ENCODE measurements at regions not wholly inside any gene's neighbourhood (a gene's known extent, or its start where the extent isn't known, plus 50 kb on each side); places are given as distances from the start of the nearest gene placed in this dataset.

DNA sequence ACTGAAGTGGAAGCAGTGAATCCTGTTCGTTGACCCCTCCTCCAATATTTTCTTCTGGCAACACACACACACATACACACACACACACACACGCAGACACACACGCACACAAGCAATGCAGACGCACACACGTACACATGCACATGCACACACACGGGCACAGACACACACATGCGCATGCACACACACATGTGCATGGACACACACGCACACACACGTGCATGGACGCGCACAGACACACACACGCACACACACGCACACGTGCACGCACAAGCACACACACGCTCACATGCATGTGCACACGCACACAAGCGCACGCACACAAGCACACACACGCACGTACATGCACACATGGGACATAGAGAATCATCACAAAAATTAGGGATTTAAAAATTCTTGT, 488.2 kb upstream of the TPK1 start:
- no peak for TF ChIP-seq RAD21 (IDR thresholded peaks at IDR 0.05; ENCODE audit: low read depth)
- TF ChIP-seq YY1 (IDR thresholded peaks at IDR 0.05; ENCODE audit: low read depth): no peak
- TF ChIP-seq ZBTB7A (IDR thresholded peaks at IDR 0.05; ENCODE audit: low read depth): no peak
- no peak for TF ChIP-seq EP300 (IDR thresholded peaks at IDR 0.05; ENCODE audit: borderline replicate concordance)
- TF ChIP-seq, protein P1, sequence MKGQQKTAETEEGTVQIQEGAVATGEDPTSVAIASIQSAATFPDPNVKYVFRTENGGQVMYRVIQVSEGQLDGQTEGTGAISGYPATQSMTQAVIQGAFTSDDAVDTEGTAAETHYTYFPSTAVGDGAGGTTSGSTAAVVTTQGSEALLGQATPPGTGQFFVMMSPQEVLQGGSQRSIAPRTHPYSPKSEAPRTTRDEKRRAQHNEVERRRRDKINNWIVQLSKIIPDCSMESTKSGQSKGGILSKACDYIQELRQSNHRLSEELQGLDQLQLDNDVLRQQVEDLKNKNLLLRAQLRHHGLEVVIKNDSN (IDR thresholded peaks at IDR 0.05): no peak
- TF ChIP-seq NFIC (IDR thresholded peaks at IDR 0.05): no peak
- no peak for TF ChIP-seq EGR1 (IDR thresholded peaks at IDR 0.05)
- TF ChIP-seq, protein P2, sequence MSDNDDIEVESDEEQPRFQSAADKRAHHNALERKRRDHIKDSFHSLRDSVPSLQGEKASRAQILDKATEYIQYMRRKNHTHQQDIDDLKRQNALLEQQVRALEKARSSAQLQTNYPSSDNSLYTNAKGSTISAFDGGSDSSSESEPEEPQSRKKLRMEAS (IDR thresholded peaks at IDR 0.05): no peak
- no peak for TF ChIP-seq CEBPB (IDR thresholded peaks at IDR 0.05)
- no peak for TF ChIP-seq TEAD4 (IDR thresholded peaks at IDR 0.05)
- TF ChIP-seq, protein P3, sequence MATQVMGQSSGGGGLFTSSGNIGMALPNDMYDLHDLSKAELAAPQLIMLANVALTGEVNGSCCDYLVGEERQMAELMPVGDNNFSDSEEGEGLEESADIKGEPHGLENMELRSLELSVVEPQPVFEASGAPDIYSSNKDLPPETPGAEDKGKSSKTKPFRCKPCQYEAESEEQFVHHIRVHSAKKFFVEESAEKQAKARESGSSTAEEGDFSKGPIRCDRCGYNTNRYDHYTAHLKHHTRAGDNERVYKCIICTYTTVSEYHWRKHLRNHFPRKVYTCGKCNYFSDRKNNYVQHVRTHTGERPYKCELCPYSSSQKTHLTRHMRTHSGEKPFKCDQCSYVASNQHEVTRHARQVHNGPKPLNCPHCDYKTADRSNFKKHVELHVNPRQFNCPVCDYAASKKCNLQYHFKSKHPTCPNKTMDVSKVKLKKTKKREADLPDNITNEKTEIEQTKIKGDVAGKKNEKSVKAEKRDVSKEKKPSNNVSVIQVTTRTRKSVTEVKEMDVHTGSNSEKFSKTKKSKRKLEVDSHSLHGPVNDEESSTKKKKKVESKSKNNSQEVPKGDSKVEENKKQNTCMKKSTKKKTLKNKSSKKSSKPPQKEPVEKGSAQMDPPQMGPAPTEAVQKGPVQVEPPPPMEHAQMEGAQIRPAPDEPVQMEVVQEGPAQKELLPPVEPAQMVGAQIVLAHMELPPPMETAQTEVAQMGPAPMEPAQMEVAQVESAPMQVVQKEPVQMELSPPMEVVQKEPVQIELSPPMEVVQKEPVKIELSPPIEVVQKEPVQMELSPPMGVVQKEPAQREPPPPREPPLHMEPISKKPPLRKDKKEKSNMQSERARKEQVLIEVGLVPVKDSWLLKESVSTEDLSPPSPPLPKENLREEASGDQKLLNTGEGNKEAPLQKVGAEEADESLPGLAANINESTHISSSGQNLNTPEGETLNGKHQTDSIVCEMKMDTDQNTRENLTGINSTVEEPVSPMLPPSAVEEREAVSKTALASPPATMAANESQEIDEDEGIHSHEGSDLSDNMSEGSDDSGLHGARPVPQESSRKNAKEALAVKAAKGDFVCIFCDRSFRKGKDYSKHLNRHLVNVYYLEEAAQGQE (IDR thresholded peaks at IDR 0.05; ENCODE audit: low read depth): no peak
- no peak for TF ChIP-seq TAF1 (IDR thresholded peaks at IDR 0.05; ENCODE audit: low read depth)
- TF ChIP-seq CREB1 (IDR thresholded peaks at IDR 0.05; ENCODE audit: low read depth): no peak
- no peak for TF ChIP-seq TCF12 (IDR thresholded peaks at IDR 0.05; ENCODE audit: low read depth)

Data from Ishikawa (cell line).